ENCODE measurements at regions not wholly inside any gene's neighbourhood (a gene's known extent, or its start where the extent isn't known, plus 50 kb on each side); places are given as distances from the start of the nearest gene placed in this dataset.
"Not testable (repeated sequence)": the region's sequence is repeated elsewhere in the genome, so short reads cannot be mapped to it uniquely, and the experiment has no call there.

- no peaks in the 10 kb centered on the region for H3K36me3 ChIP-seq
- TF ChIP-seq POLR2A (IDR thresholded peaks at IDR 0.05): no peak
- TF ChIP-seq, protein P1, sequence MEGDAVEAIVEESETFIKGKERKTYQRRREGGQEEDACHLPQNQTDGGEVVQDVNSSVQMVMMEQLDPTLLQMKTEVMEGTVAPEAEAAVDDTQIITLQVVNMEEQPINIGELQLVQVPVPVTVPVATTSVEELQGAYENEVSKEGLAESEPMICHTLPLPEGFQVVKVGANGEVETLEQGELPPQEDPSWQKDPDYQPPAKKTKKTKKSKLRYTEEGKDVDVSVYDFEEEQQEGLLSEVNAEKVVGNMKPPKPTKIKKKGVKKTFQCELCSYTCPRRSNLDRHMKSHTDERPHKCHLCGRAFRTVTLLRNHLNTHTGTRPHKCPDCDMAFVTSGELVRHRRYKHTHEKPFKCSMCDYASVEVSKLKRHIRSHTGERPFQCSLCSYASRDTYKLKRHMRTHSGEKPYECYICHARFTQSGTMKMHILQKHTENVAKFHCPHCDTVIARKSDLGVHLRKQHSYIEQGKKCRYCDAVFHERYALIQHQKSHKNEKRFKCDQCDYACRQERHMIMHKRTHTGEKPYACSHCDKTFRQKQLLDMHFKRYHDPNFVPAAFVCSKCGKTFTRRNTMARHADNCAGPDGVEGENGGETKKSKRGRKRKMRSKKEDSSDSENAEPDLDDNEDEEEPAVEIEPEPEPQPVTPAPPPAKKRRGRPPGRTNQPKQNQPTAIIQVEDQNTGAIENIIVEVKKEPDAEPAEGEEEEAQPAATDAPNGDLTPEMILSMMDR (IDR thresholded peaks at IDR 0.05): no peak
- intact Hi-C loops (cut with DNase I): loop anchor here in 5 of 10 donors (10.0 kb wide), 1 partner anchor 499 kb away; no protein-coding TSS in a partner anchor
- peak overlapping the region in 8 of 12 donors; percentile 0 to 70 (median 51) for H3K27ac ChIP-seq
- DNase-seq: no peak
- peaks cover 0 to 15% (median 2%) of the 10 kb centered on the region in 12 donors for H3K4me1 ChIP-seq
- ATAC-seq: peak in 1 of 4 donors; percentile 61
- H3K9me3 ChIP-seq: no peaks in the 10 kb centered on the region
- peaks cover 0 to 6% (median 0%) of the 10 kb centered on the region in 9 donors for H3K27me3 ChIP-seq
- H3K4me3 ChIP-seq: peak overlapping the region in 10 of 12 donors; percentile 15 to 47 (median 34)
- 49 to 62% (median 60%) methylated on average over 9 of the region's 9 CpGs for WGBS, 4 donors
These were observed 103.9 kb downstream of the ALG10 start for GRCh38 chr12:34126239-34126641.

DNA sequence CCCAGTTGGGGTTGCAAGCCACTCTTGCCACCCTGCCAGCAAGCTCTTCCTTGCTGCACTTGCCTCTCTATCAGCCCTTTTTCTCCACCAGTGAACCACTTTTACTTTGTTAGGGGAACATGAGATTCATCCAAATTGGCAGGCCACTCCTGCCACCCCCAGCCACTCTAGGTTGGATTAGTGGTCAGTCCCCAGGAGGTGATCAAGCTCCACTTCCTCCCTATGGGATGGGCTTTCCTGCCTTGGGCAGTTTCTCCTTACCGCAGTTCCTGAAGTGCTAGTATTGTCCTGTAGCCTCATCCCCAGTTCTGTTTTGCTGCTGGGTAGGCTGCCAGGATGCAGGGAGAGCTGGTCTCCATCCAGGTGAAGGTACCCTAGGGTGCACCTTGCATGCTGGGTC is 104.5 kb downstream of the ALG10 start:
- Histone ChIP-seq H3K9me3 (no peaks in the 10 kb centered on the region), H3K27ac (peak overlapping the region in 7 of 12 donors; percentile 0 to 70 (median 55)), H3K4me1 (peaks cover 0 to 15% (median 2%) of the 10 kb centered on the region in 12 donors), H3K4me3 (peak overlapping the region in 1 of 12 donors; percentile 40), H3K27me3 (peaks cover 0 to 6% (median 0%) of the 10 kb centered on the region in 9 donors), H3K36me3 (no peaks in the 10 kb centered on the region)
- DNase-seq: no peak
- WGBS, 4 donors: 43 to 68% (median 59%) methylated on average over 1 of the region's 1 CpG
- intact Hi-C loops (cut with DNase I): loop anchor here in 5 of 10 donors (10.0 kb wide), 1 partner anchor 498 kb away; no protein-coding TSS in a partner anchor
- peak in 1 of 4 donors; percentile 37 for ATAC-seq
- no peak for TF ChIP-seq POLR2A (IDR thresholded peaks at IDR 0.05)
- TF ChIP-seq, protein P1 (IDR thresholded peaks at IDR 0.05): no peak

- not testable (repeated sequence) for H3K27me3 ChIP-seq, ATAC-seq
- H3K27ac ChIP-seq: peak overlapping the region in 1 of 12 donors; percentile 70
These were observed 105.1 kb downstream of the ALG10 start for GRCh38 chr12:34127379-34127778.

DNA sequence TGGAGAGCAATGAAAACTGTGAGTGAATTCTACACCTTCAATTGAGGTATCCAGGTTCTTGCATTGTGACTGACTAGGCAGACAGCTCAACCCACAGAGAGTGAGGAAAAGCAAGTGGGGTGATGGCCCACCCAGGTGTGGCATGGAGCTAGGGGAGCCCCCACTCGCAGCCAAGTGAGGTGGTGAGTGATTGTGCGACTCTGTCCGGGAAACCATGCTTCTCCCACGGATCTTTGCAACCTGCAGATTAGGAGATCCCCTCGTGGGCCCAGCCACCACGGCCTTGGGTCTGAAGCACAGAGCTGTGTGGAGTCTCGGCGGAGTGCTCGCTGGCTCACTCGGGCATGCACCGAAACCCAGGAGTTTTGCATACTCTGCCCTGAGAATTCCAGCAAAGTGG is 120.1 kb downstream of the ALG10 start:
- intact Hi-C loops (cut with DNase I): no loop called here
- Histone ChIP-seq H3K4me1 (no peaks in the 10 kb centered on the region), H3K27me3 (no peaks in the 10 kb centered on the region), H3K36me3 (no peaks in the 10 kb centered on the region), H3K9me3 (peaks cover 0 to 10% (median 0%) of the 10 kb centered on the region in 12 donors), H3K27ac (no peak overlapping the region), H3K4me3 (no peak overlapping the region)
- 73 to 83% (median 80%) methylated on average over 10 to 11 of the region's 11 CpGs for WGBS, 4 donors
- DNase-seq (no peak), ATAC-seq (no peak)
- TF ChIP-seq POLR2A (IDR thresholded peaks at IDR 0.05): no peak
- TF ChIP-seq, protein P1 (IDR thresholded peaks at IDR 0.05): no peak

More at GRCh38 chr12:34127379-34127778, 105.1 kb downstream of the ALG10 start:
- 32 to 42% (median 40%) methylated on average over 2 of the region's 2 CpGs for WGBS, 4 donors
- DNase-seq, H3K4me3 ChIP-seq, H3K36me3 ChIP-seq, H3K9me3 ChIP-seq: not testable (repeated sequence)
- intact Hi-C loops (cut with DNase I): loop anchor here in 5 of 10 donors (10.0 kb wide), 1 partner anchor 497 kb away; no protein-coding TSS in a partner anchor
- H3K4me1 ChIP-seq: peaks cover 0 to 15% (median 2%) of the 10 kb centered on the region in 12 donors

- DNase-seq: peak in 1 of 5 donors; percentile 43
- ATAC-seq: no peak
- H3K27me3 ChIP-seq: peaks cover 0 to 6% (median 0%) of the 10 kb centered on the region in 9 donors
- no peaks in the 10 kb centered on the region for H3K36me3 ChIP-seq
- intact Hi-C loops (cut with DNase I): no loop called here
- H3K9me3 ChIP-seq: no peaks in the 10 kb centered on the region
- TF ChIP-seq, protein P1 (IDR thresholded peaks at IDR 0.05): no peak
- no peak for TF ChIP-seq POLR2A (IDR thresholded peaks at IDR 0.05)
- H3K4me3 ChIP-seq: no peak overlapping the region
- H3K4me1 ChIP-seq: no peaks in the 10 kb centered on the region
- H3K27ac ChIP-seq: no peak overlapping the region
These were observed 128.7 kb downstream of the ALG10 start for GRCh38 chr12:34151019-34151418.
